GM21737 (cell line): ENCODE measurements at regions not wholly inside any gene's neighbourhood (a gene's known extent, or its start where the extent isn't known, plus 50 kb on each side); places are given as distances from the start of the nearest gene placed in this dataset.
"Not testable (repeated sequence)": the region's sequence is repeated elsewhere in the genome, so short reads cannot be mapped to it uniquely, and the experiment has no call there.

Experiments
- ATAC-seq: cut with Tn5 transposase; IDR thresholded peaks from one replicate; pipeline ENCODE4 v1.9.1; 2021; ENCODE audit warnings: mild to moderate bottlenecking, moderate library complexity; ENCODE audit not compliant: unreplicated experiment

- no peak for ATAC-seq
Observed at GRCh38 chr15:26197719-26198118, 334.6 kb upstream of the ATP10A start.

GRCh38 chr15:26197060-26197459, 333.9 kb upstream of the ATP10A start:
- no peak for ATAC-seq

DNA sequence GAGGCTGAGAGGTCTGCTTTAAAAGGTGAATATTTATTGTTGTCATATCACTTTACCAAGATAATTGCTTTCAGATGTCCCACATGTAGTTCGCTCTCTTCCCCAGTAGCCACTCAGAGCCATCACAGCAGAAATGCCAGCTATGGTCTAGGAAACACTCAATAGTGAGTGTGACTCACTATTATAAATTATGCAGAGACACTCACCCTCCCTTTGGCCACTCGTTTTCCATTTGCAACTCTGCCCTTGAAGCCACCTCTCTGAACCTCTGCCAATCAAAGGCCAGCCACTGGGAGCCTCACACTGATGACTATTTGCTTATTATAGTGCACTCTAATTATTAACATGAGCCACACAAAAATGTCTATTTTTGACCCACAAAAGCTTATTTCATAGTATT, 328.1 kb upstream of the ATP10A start:
- no peak for ATAC-seq

GRCh38 chr15:26186138-26186537, 323.0 kb upstream of the ATP10A start:
- not testable (repeated sequence) for ATAC-seq

- no peak for ATAC-seq
Observed at GRCh38 chr15:26182441-26182840, 319.3 kb upstream of the ATP10A start.

- no peak for ATAC-seq
Observed at GRCh38 chr15:26179906-26180305, 316.8 kb upstream of the ATP10A start.

DNA sequence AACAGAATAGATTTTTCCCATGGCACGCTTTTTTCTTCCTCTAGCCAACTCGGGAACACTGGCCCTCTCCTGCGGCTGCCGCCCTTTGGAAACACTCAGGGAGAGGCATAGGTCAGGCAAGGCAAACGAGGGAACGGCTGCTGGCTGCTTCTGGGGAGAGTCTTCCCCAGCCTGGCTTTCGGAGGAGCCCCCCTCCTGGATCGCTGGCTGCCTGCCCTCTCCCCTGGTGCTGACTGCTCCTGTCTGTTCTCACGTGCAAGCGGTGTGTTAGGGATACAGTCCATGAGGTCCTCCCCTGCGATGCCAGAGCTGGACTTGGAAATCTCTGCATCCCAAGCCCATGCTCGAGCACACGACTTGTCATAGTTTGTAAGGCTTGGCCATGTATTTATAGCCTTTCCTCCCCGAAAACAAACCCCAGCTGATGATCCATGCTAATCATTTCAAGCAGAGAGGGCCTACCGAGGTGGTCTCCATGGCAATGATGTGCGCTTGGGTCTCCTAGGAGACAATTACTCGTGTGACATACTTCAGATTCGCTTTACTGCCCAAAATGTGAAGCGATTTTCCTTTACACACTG, 315.6 kb upstream of the ATP10A start:
- ATAC-seq, result no peak

DNA sequence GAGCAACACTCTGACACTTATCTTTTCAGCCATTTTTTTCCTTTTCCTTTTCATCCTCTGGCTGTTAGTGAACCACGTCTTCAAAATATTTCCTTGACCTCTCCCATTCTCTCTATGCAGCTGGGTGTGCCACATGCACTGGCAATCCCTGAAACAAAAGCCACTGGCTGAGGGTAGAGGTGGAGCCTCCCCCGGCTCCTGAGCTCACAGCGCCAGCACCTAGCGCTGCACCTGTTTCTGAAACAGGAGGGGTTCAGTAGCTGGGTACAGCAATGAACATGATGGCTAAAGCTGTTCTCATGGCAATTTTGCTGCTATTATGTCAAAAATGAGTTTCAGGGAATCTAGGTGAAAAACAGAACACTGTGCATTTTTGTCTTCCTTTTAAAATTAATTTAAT, 314.7 kb upstream of the ATP10A start:
- ATAC-seq, result no peak

- ATAC-seq, result no peak
Observed at GRCh38 chr15:26176831-26177230, 313.7 kb upstream of the ATP10A start.

- no peak for ATAC-seq
Observed at GRCh38 chr15:26171266-26171665, 308.1 kb upstream of the ATP10A start.

- no peak for ATAC-seq
Observed at GRCh38 chr15:26166429-26166828, 303.3 kb upstream of the ATP10A start.

DNA sequence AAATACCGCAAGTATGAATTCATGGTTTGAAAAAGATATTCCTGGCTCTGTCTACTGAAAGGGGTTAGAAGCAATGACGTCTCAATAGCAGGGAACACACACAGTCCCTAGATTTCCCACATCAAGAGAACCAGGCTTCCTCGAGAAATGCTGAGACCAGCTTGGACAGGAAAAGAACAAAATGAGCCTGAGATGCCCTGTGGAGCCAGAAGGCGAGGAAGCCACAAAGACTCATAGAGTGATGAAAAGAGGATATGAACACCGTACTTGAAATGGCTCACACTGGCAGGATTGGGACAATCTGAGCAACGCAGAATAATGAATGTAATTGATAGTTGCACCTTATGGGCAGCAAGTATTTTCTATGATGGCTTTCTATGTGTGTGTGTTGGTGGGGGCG, 302.4 kb upstream of the ATP10A start:
- ATAC-seq, result no peak

DNA sequence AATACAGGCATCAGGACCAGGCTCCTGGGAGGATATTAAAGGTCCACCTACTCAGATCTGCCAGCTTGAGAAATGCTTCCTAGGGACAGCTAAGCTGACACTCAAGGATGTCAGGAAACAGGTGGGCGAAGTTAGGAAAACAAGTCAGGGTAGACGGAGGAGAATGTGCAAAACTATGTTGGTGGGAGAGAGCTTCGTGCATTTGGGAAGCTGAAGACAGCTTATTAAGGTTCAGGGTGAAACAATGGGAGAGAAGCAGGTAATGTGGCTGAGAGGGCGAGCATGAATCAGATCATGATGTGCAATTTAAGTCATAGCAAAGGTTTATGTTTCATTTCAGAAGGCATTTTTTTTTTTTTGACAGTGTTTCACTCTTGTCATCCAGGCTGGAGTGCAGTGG, 297.2 kb upstream of the ATP10A start:
- no peak for ATAC-seq

DNA sequence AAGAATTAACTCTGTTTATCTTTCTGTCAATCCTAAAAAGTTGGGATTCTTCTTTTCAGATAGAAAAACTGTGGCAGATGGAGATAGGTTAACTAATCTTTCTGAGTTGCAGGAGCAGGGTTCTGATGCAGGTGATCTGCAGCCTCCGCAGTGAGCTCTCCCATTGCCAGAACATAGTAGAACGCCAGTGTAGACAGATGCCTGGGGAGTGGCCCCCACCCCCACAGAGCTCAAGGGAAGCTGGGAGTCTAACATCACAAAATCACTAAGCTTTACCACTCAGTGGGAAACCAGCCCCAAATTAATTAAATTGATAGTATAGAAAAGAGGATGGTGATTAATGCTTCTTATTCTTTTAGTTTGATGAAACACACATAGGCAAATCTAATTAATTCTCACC, 295.0 kb upstream of the ATP10A start:
- no peak for ATAC-seq

DNA sequence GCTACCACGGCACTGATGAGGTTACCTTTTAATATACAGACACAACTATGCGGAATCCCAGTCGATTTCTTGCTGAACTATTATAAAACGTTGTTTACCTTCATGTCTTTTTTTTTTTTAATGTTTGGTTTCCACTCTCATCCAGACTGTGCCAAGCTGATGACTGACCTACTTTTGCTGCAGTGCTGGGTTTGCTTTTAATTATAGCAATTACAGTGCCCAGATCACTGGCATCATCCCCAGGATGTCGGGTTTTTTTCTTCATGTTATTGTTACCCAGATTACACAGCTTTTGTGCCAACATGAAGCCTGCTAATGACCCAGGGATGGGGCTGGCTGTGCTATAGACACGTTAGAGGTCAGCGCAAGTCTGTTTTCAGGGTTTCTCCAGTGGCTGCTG, 294.0 kb upstream of the ATP10A start:
- no peak for ATAC-seq

GRCh38 chr15:26156051-26156450, 292.9 kb upstream of the ATP10A start:
- ATAC-seq, result no peak

GRCh38 chr15:26148156-26148860, 285.2 kb upstream of the ATP10A start:
- ATAC-seq, result no peak

DNA sequence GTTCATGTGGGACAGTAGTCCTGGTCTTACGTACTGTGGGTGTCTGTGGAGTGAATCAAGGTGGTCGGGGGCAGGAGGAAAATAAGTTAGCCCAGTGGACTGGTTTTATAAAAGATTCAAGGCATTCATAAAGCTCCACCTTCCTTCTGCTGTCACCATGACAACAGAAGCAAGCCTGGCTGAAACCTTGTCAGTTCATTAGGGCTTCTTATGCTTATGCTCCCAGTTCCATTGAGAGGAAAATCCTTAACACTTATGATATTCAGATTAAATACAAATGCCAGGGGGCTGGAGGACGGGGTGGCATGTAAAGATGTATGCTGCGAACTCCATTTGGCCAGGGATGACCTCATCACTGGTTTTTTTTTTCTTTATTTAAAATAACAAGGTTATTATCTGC, 283.1 kb upstream of the ATP10A start:
- ATAC-seq, result no peak

GRCh38 chr15:26145796-26146195, 282.7 kb upstream of the ATP10A start:
- no peak for ATAC-seq

- ATAC-seq, result no peak
Observed at GRCh38 chr15:26144836-26145235, 281.7 kb upstream of the ATP10A start.

GRCh38 chr15:26143221-26143620, 280.1 kb upstream of the ATP10A start:
- no peak for ATAC-seq

GRCh38 chr15:26134812-26135211, 271.7 kb upstream of the ATP10A start:
- ATAC-seq, result no peak

DNA sequence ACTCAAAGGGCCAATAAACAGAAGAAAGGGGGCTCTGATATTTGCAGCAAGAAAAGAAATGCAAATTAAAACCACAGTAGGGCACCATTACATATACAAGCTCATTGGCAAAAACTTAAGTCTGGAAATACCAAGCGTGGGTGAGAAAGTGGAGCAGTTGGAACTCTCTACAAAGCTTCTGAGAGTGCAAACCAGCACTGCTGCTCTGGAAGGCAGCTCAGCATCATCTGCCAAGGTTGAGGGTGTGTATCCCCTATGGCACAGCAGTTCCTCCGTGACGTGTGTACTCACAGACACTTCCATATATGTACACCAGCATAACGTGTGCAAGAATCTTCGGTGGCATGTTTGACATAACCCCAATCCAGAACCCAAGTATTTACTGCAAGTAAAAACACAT, 271.0 kb upstream of the ATP10A start:
- no peak for ATAC-seq
